K562 (cell line): ENCODE measurements at regions not wholly inside any gene's neighbourhood (a gene's known extent, or its start where the extent isn't known, plus 50 kb on each side); places are given as distances from the start of the nearest gene placed in this dataset.

Experiments used
- ATAC-seq: fragments of 200-7000 bp; cut with Tn5 transposase; 3 replicates; pipeline ENCODE4 v1.9.1; 2020; ENCODE audit warnings: moderate library complexity
- BruUV-seq: library from RNA; stranded (reverse); fragments of 400-500 nt; replicated peaks from 2 replicates; lab custom pipeline; 2021; lab: Mats Ljungman, UMichigan
- CTCF ChIA-PET: fragments of 300-600 bp; formaldehyde crosslinking; extraction: SDS; loops from one replicate; lab custom pipeline; 2021; ENCODE audit warnings: low intra/inter-chr PET ratio; lab: Yijun Ruan, JAX
- POLR2A ChIA-PET: fragments of 300-600, 350-650 bp; sonication (Branson Sonifier 250); formaldehyde crosslinking; extraction: SDS; loops from one replicate; lab custom pipeline; 2021; ENCODE audit warnings: antibody characterized with exemption, inconsistent platforms; lab: Yijun Ruan, JAX
- DNase-seq, 4 experiments: peaks; one replicate each; pipeline versions ENCODE4 v3.0.0 to v3.0.0-alpha.2; 2011 to 2018; ENCODE audit warnings: low spot score in 3 of 4, mixed read lengths in 3 of 4; ENCODE audit errors: extremely low read depth in 1 of 4
- FAIRE-seq: peaks from 2 replicates; lab custom pipeline; 2011; peaks lifted over from hg19 to GRCh38; lab: Jason Lieb, UNC
- H2AFZ ChIP-seq: 2 replicates; pipeline ENCODE4 v1.6.0; 2011; ENCODE audit warnings: low read depth, low read length, control low read depth, inconsistent platforms
- H3K27ac ChIP-seq: fragments of 200-600 bp; 3 replicates; pipeline ENCODE4 v1.8.0; 2011; ENCODE audit warnings: low read depth, mild to moderate bottlenecking, control low read depth, inconsistent platforms, low read length, moderate library complexity, mixed read lengths; ENCODE audit errors: extremely low read depth
- H3K27me3 ChIP-seq, 2 experiments: fragments of 300-600 bp in 1 of 2; 2 replicates in 1 of 2; 3 replicates in 1 of 2; pipeline versions ENCODE4 v1.6.0 to v1.8.0; 2011; ENCODE audit warnings: inconsistent platforms in 2 of 2, low read length in 2 of 2, mild to moderate bottlenecking in 1 of 2, mixed read lengths in 1 of 2, moderate library complexity in 1 of 2; ENCODE audit not compliant: control insufficient read depth in 2 of 2, insufficient read depth in 2 of 2
- H3K36me3 ChIP-seq: fragments of 300-600 bp; 3 replicates; pipeline ENCODE4 v1.8.0; 2011; ENCODE audit warnings: mild to moderate bottlenecking, low read length, inconsistent platforms; ENCODE audit not compliant: control insufficient read depth, insufficient read depth
- H3K4me1 ChIP-seq, 2 experiments: fragments of 200-600 bp in 1 of 2; replicated peaks in 1 of 2; 2 replicates in 1 of 2; 3 replicates in 1 of 2; pipeline versions ENCODE4 v1.5.1 to v1.8.0; 2011; ENCODE audit warnings: inconsistent platforms in 2 of 2, low read length in 2 of 2, mild to moderate bottlenecking in 1 of 2, mixed read lengths in 1 of 2, moderate library complexity in 1 of 2; ENCODE audit not compliant: control insufficient read depth in 2 of 2, insufficient read depth in 2 of 2
- H3K4me2 ChIP-seq: 2 replicates; pipeline ENCODE4 v1.6.1; 2011; ENCODE audit warnings: low read length, control low read depth, inconsistent platforms, mixed read lengths; ENCODE audit not compliant: insufficient read depth
- H3K4me3 ChIP-seq: fragments of 200-600 bp; sonication (generic), shearing (Covaris generic); 2 replicates; pipeline ENCODE4 v1.5.1; 2016; ENCODE audit warnings: control low read depth, inconsistent platforms
- H3K79me2 ChIP-seq: fragments of 200-600 bp; 3 replicates; pipeline ENCODE4 v1.8.0; 2011; ENCODE audit warnings: low read length, inconsistent platforms; ENCODE audit not compliant: control insufficient read depth, insufficient read depth
- H3K9ac ChIP-seq, 2 experiments: 2 replicates each; pipeline versions ENCODE4 v1.6.0 to v1.6.1; 2011; ENCODE audit warnings: low read depth in 2 of 2, low read length in 2 of 2, control low read depth in 1 of 2, inconsistent platforms in 1 of 2, mild to moderate bottlenecking in 1 of 2, mixed read lengths in 1 of 2; ENCODE audit not compliant: insufficient read depth in 1 of 2
- H3K9me1 ChIP-seq: one replicate; pipeline ENCODE4 v1.6.0; 2011; ENCODE audit warnings: inconsistent platforms, mild to moderate bottlenecking, low read length, moderate library complexity; ENCODE audit not compliant: control insufficient read depth, insufficient read depth
- H3K9me3 ChIP-seq: replicated peaks from 2 replicates; pipeline ENCODE4 v1.5.1; 2011; ENCODE audit warnings: low read depth, low read length, inconsistent platforms; ENCODE audit not compliant: control insufficient read depth, insufficient read depth
- H4K20me1 ChIP-seq: replicated peaks from 2 replicates; pipeline ENCODE4 v1.6.1; 2011; ENCODE audit warnings: low read length, inconsistent platforms, mixed read lengths; ENCODE audit not compliant: control insufficient read depth, insufficient read depth
- HCFC1 ChIP-seq: IDR thresholded peaks from 2 replicates; pipeline ENCODE4 v1.6.1; 2012; ENCODE audit warnings: low read depth, low read length, improper control_type of control experiment
- HDAC2 ChIP-seq: fragments of 450-650 bp; IDR thresholded peaks from 2 replicates; pipeline ENCODE4 v1.6.1; 2016; ENCODE audit warnings: mild to moderate bottlenecking
- HIVEP1 ChIP-seq: fragments of 250-450 bp; sonication (Bioruptor Pico); IDR thresholded peaks from 2 replicates; pipeline ENCODE4 v1.4.0; 2020; ENCODE audit warnings: mild to moderate bottlenecking
- KLF1 ChIP-seq: fragments of 450-650 bp; IDR thresholded peaks from 2 replicates; pipeline ENCODE4 v1.6.1; 2016; ENCODE audit warnings: missing genetic modification characterization, missing compliant biosample characterization
- SP2 ChIP-seq: IDR thresholded peaks from 2 replicates; pipeline ENCODE4 v1.6.1; 2011; ENCODE audit warnings: mild to moderate bottlenecking, low read depth, low read length, moderate library complexity; ENCODE audit not compliant: poor library complexity, severe bottlenecking; ENCODE audit errors: extremely low read depth
- STAT6 ChIP-seq: sonication (generic); formaldehyde crosslinking; IDR thresholded peaks from 2 replicates; pipeline ENCODE4 v1.8.1; 2023; ENCODE audit warnings: mild to moderate bottlenecking, missing genetic modification reagents
- TGIF2 ChIP-seq: sonication (generic); formaldehyde crosslinking; IDR thresholded peaks from 2 replicates; pipeline ENCODE4 v1.8.1; 2022; ENCODE audit warnings: mild to moderate bottlenecking, missing genetic modification reagents, moderate library complexity
- ZBTB33 ChIP-seq: sonication (generic); formaldehyde crosslinking; IDR thresholded peaks from 2 replicates; pipeline ENCODE4 v1.8.1; 2023; ENCODE audit warnings: mild to moderate bottlenecking, missing genetic modification reagents
- ZNF12 ChIP-seq: sonication (generic); formaldehyde crosslinking; IDR thresholded peaks from 2 replicates; pipeline ENCODE4 v1.4.0; 2020; ENCODE audit warnings: mild to moderate bottlenecking, missing genetic modification reagents
- WGBS: fragments of 100-300 bp; shearing (Covaris generic); methylation state at CpG from one replicate; pipeline ENCODE4 v1.1.6; 2016; ENCODE audit warnings: low coverage, mixed read lengths; ENCODE audit not compliant: insufficient coverage; ENCODE audit errors: missing lambda C conversion rate; 5-methylcytosine and 5-hydroxymethylcytosine counted together
- in situ Hi-C: fragments of 300-500 bp; cut with MboI; formaldehyde crosslinking; loops from 4 replicates; pipeline ENCODE4 v1.15.0; 2018; ENCODE audit warnings: inconsistent platforms, mixed read lengths
- intact Hi-C: fragments of 100-400 bp; cut with micrococcal nuclease; formaldehyde crosslinking; loops from 2 replicates; pipeline ENCODE4 v1.14.2; 2022

- intact Hi-C loops (no loop called here), in situ Hi-C loops (no loop called here)
- H3K79me2 ChIP-seq = no peaks in the 10 kb centered on the region
- H3K9me1 ChIP-seq = no peaks in the 10 kb centered on the region
- H3K4me2 ChIP-seq = no peak overlapping the region
- no peak for DNase-seq
- H2AFZ ChIP-seq = no peak overlapping the region
- no peaks in the 10 kb centered on the region for H4K20me1 ChIP-seq
- H3K27me3 ChIP-seq = no peaks in the 10 kb centered on the region
- no peak overlapping the region for H3K9ac ChIP-seq
- no TSS peak for BruUV-seq
- H3K4me1 ChIP-seq = no peaks in the 10 kb centered on the region
- ChIA-PET CTCF (no interaction called here), POLR2A (no interaction called here)
- H3K27ac ChIP-seq = no peak overlapping the region
- no peaks in the 10 kb centered on the region; the same call in 1 of the 2 replicates for H3K9me3 ChIP-seq
- no peak overlapping the region for H3K4me3 ChIP-seq
- FAIRE-seq = no peak
- no peaks in the 10 kb centered on the region for H3K36me3 ChIP-seq
- no peak for TF ChIP-seq HIVEP1 (CRISPR knock-in tag)
- TF ChIP-seq HDAC2 = no peak
- TF ChIP-seq HCFC1 = no peak
- no peak for TF ChIP-seq ZBTB33 (CRISPR knock-in tag)
- no peak for TF ChIP-seq KLF1
- no peak for TF ChIP-seq SP2
- no peak for TF ChIP-seq ZNF12 (CRISPR knock-in tag)
- no peak for TF ChIP-seq STAT6 (CRISPR knock-in tag)
- no peak for TF ChIP-seq TGIF2 (CRISPR knock-in tag)
- 3% methylated on average over 5 of the region's 5 CpGs for WGBS
- ATAC-seq = no peak
Measured at GRCh38 chr10:8840356-8840755, 785.9 kb downstream of the GATA3 start.
